Tibial nerve (tissue), 4 donors: ENCODE measurements at regions not wholly inside any gene's neighbourhood (a gene's known extent, or its start where the extent isn't known, plus 50 kb on each side); places are given as distances from the start of the nearest gene placed in this dataset.

ENCODE experiments used
- EP300 ChIP-seq, 2 donors: sonication (generic); formaldehyde crosslinking; IDR thresholded peaks; one replicate each; pipeline ENCODE4 v1.6.1; 2017; ENCODE audit warnings: antibody characterized with exemption in 2 of 2, mild to moderate bottlenecking in 1 of 2
- POLR2A ChIP-seq, 2 donors: fragments of 450-650 bp; IDR thresholded peaks; one replicate each; pipeline ENCODE4 v1.6.1; 2017; ENCODE audit warnings: antibody characterized with exemption in 2 of 2, mild to moderate bottlenecking in 2 of 2, moderate library complexity in 2 of 2
- TF ChIP-seq, protein P1 (sequence below), 5 experiments: fragments of 200-600 bp in 3 of 5; fragments of 450-650 bp in 2 of 5; sonication (generic) in 3 of 5; IDR thresholded peaks; one replicate each; pipeline ENCODE4 v1.5.1; 2016 to 2019; ENCODE audit warnings: antibody characterized with exemption in 5 of 5, mild to moderate bottlenecking in 3 of 5, moderate library complexity in 2 of 5

DNA sequence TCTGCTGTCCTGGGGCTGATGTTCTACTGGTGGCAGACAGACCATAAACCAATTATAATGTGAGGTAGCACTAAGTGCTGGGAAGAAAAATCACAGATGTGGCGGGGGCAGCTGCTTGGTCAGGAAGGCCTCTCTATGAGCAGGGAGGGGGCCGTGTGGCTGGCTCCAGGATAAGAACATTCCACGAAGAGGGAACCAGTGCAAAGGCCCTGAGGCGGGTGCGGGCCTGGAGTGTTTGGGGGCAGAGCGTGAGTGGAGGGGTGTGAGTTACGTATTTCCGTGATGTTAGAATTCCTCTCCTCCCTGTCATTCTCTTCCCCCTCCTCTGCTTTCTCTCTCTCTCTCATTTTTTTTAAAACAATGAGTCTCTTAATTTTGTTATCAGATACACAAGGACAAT is 67.2 kb downstream of the CEBPB start:
- TF ChIP-seq, protein P1, sequence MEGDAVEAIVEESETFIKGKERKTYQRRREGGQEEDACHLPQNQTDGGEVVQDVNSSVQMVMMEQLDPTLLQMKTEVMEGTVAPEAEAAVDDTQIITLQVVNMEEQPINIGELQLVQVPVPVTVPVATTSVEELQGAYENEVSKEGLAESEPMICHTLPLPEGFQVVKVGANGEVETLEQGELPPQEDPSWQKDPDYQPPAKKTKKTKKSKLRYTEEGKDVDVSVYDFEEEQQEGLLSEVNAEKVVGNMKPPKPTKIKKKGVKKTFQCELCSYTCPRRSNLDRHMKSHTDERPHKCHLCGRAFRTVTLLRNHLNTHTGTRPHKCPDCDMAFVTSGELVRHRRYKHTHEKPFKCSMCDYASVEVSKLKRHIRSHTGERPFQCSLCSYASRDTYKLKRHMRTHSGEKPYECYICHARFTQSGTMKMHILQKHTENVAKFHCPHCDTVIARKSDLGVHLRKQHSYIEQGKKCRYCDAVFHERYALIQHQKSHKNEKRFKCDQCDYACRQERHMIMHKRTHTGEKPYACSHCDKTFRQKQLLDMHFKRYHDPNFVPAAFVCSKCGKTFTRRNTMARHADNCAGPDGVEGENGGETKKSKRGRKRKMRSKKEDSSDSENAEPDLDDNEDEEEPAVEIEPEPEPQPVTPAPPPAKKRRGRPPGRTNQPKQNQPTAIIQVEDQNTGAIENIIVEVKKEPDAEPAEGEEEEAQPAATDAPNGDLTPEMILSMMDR (IDR thresholded peaks at IDR 0.05): no peak
- no peak for TF ChIP-seq EP300 (IDR thresholded peaks at IDR 0.05)
- no peak for TF ChIP-seq POLR2A (IDR thresholded peaks at IDR 0.05)
